HG02610 (cell line): ENCODE measurements at regions not wholly inside any gene's neighbourhood (a gene's known extent, or its start where the extent isn't known, plus 50 kb on each side); places are given as distances from the start of the nearest gene placed in this dataset.
A peak's percentile ranks its signal among the peaks of the same experiment; 100 is the strongest.
"Not testable (repeated sequence)": the region's sequence is repeated elsewhere in the genome, so short reads cannot be mapped to it uniquely, and the experiment has no call there.

Experiments used
- ATAC-seq: cut with Tn5 transposase; IDR thresholded peaks from one replicate; pipeline ENCODE4 v1.9.1; 2021; ENCODE audit warnings: mild to moderate bottlenecking, moderate library complexity; ENCODE audit not compliant: unreplicated experiment

GRCh38 chr16:58863761-58864160 lies 129.6 kb upstream of the GOT2 start:
- no peak for ATAC-seq

GRCh38 chr16:58863042-58863441 lies 128.9 kb upstream of the GOT2 start:
- no peak for ATAC-seq

GRCh38 chr16:58862334-58863021 lies 128.4 kb upstream of the GOT2 start:
- no peak for ATAC-seq

GRCh38 chr16:58859958-58860669 lies 126.0 kb upstream of the GOT2 start:
- no peak for ATAC-seq

GRCh38 chr16:58858577-58858976 lies 124.5 kb upstream of the GOT2 start:
- not testable (repeated sequence) for ATAC-seq

GRCh38 chr16:58855291-58855863 lies 121.3 kb upstream of the GOT2 start:
- ATAC-seq: no peak

GRCh38 chr16:58853854-58854791 lies 120.0 kb upstream of the GOT2 start:
- ATAC-seq: peak; percentile 91

GRCh38 chr16:58850678-58851020 lies 116.5 kb upstream of the GOT2 start:
- no peak for ATAC-seq

GRCh38 chr16:58850019-58850677 lies 116.0 kb upstream of the GOT2 start:
- no peak for ATAC-seq

GRCh38 chr16:58848662-58849002 lies 114.5 kb upstream of the GOT2 start:
- no peak for ATAC-seq

GRCh38 chr16:58847902-58848661 lies 114.0 kb upstream of the GOT2 start:
- ATAC-seq: no peak

- ATAC-seq: not testable (repeated sequence)
Observed at GRCh38 chr16:58846226-58846625, 112.1 kb upstream of the GOT2 start.

- ATAC-seq: peak; percentile 57
Observed at GRCh38 chr16:58843675-58844074, 109.6 kb upstream of the GOT2 start.

- no peak for ATAC-seq
Observed at GRCh38 chr16:58842746-58843145, 108.6 kb upstream of the GOT2 start.

GRCh38 chr16:58842156-58842555 lies 108.0 kb upstream of the GOT2 start:
- peak; percentile 73 for ATAC-seq

GRCh38 chr16:58837950-58838349 lies 103.8 kb upstream of the GOT2 start:
- ATAC-seq: no peak

GRCh38 chr16:58836427-58836826 lies 102.3 kb upstream of the GOT2 start:
- ATAC-seq: no peak

- no peak for ATAC-seq
Observed at GRCh38 chr16:58832386-58832895, 98.3 kb upstream of the GOT2 start.

GRCh38 chr16:58831386-58831785 lies 97.3 kb upstream of the GOT2 start:
- ATAC-seq: no peak
